Fibroblast of upper back skin (primary cell): ENCODE measurements at regions not wholly inside any gene's neighbourhood (a gene's known extent, or its start where the extent isn't known, plus 50 kb on each side); places are given as distances from the start of the nearest gene placed in this dataset.

Source experiments
- DNase-seq: peaks from one replicate; pipeline ENCODE4 v3.0.0-alpha.2; 2013

GRCh38 chr6:227074-227782 is 65.1 kb upstream of the DUSP22 start:
- DNase-seq, result peak; percentile 30

DNA sequence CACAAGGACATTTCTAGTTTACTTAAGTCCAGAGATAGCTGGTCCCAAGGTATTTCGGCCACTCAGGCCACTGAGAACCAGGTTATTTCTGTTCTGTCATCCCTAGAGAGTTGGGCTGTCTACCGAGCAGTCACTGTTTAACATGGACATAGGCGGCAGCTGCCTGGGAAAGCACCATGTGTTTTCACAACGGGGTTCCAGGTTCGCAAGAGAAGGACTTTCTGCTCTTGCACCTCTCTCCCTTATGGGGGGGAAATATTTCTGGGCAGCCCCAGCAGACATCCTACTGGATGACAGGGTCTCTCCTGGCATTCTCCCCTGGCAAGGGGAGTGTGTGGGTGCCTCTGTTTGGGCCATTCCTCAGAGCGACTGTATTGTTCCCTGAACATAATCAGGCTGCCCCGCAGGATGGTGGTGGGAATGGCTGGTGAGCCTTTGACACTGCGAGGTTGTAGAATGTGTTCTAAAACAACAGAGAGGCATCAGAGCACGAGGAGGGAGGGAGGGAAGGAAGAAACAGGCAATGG is 64.4 kb upstream of the DUSP22 start:
- DNase-seq, result no peak

GRCh38 chr6:228881-229651 is 63.2 kb upstream of the DUSP22 start:
- DNase-seq, result no peak

DNA sequence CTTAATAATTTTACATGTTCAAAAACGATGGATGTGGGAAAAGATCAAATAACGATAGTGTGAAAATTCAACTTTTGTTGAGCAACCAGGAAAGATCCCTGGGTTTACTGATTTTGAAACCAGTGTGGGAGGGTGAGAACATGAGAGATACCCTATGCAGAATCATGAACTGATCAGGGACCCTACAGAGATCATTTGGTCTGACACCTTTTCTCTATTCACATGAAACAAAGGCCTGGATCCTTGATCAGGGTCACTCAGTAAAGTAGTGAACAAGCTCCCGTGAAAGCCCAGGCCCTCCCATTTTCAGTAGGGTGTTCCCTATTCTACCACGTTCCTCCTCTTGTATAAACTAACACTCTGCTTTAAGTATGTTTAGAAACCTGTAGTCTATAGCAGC is 60.5 kb upstream of the DUSP22 start:
- no peak for DNase-seq

DNA sequence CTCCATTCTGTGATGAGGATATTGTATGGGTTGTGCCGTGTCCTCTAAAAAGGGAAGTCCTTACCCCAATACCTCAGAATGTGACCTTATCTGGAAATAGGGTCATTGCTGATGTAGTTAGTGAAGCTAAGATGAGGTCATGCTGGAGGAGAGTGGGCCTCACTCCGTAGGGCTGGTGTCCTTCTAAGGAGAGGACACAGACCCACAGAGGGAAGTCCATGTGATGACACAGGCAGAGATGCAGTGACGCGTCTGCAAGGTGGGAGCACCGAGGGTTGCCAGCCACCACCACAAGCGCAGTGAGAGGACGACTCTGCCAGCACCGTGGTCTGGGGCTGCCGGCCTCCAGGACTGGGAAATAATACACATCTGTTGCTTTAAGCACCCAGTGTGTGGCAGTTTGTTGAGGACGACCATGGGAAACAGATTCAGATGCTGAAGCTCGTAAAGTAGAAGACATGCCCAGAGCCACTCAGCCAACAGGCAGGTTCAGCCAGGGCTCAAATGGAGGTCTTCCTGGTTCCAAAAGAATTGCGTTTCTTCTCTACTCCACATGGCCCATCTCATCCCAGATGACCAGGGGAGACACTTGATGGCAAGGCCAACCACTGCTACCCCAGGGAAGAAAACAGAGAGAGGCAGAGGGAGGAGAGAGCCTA is 59.2 kb upstream of the DUSP22 start:
- no peak for DNase-seq

- DNase-seq, result no peak
These were observed 57.4 kb upstream of the DUSP22 start for GRCh38 chr6:234706-235372.

DNA sequence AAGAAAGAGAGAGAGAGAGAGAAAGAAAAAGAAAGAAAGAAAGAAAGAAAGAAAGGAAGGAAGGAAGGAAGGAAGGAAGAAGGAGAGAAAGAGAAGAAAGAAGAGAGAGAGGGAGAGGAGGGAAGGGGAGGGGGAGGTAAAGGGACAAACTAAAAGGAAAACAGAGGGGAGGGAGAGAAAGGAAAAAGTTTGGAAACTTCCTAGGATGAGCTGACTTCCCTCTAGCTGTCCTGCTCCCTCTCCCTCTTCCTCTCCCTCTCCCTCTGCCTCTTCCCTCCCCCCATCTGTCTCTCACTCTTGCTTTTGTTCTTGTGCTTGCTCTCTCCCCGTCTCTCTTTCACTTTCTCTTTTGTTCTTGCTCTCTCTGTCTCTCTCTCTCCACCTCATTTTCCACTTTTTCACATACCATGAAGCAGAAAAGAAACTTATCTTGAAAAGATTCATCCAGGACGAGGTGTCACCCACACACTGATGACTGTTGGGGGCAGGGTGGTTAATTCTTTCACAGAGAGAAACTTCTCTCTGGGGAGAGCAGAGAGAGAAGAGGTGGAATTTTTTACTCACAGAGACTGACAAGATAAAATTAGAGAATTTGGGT is 56.4 kb upstream of the DUSP22 start:
- DNase-seq, result peak; percentile 60

DNA sequence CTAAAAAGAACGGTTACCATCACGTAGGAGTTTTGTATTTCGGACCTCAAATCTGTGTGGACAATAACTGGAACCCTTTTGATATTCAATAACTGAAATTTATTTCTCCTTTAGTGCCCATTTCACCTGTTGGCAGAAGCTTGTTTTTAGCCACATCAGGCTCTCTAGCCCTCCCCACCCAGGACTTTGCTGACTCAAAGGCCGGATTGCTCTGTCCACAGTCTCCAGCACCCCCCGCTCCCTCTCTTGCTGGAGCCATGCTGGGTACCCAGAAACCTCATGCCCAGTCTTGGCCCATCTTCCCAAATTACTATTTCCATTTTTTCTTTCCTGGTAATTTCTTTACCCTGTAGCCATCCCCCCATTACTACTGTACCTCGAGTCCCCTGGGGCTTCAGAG is 55.8 kb upstream of the DUSP22 start:
- DNase-seq, result no peak

GRCh38 chr6:240151-240550 is 52.1 kb upstream of the DUSP22 start:
- no peak for DNase-seq

DNA sequence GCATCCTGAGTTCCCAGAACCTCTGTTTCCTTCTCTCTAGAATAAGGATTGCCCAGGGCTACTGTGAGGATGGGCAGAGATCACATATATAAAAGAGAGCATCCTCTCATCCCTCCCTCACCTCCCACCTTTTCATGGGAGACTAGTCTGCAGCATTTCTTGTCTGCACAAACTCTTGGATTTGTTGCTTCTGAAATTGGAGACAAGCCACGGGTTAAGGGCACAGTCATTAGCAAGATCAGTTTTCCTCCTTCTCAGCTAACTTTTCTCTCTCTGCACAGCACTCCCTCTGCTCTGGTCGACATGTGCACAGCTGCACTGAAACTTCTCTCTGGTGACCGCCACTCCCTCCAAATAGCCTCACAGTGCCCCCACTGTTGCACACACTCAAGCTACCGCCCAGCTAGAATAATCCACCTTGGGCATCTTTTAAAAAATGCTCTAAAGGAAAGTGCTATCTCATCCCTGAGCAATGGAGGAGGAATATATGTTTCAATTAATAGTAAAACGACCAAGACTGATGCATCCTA is 50.9 kb upstream of the DUSP22 start:
- no peak for DNase-seq
